Activated CD8-positive, alpha-beta memory T cell treated with anti-CD3 and anti-CD28 coated beads, Interleukin-2, amount 10 ng/mL, durations not matched to agents 7 days and 5 days (primary cell): ENCODE measurements at regions not wholly inside any gene's neighbourhood (a gene's known extent, or its start where the extent isn't known, plus 50 kb on each side); places are given as distances from the start of the nearest gene placed in this dataset.

Experiments used
- ATAC-seq: fragments of 150-1000 bp; cut with Tn5 transposase; one replicate; pipeline ENCODE4 v1.10.0; 2021; ENCODE audit warnings: moderate library complexity
- CTCF ChIA-PET: fragments of 350-600 bp; sonication (Branson Sonifier 250); formaldehyde crosslinking; loops from one replicate; lab custom pipeline; 2021; ENCODE audit warnings: antibody characterized with exemption; lab: Charles Lee
- DNase-seq: peaks from one replicate; pipeline ENCODE4 v3.0.0-alpha.2; 2020
- H3K27ac Mint-ChIP-seq: one replicate; pipeline ENCODE4 v1.8.0; 2021; ENCODE audit warnings: mild to moderate bottlenecking, mixed read lengths
- H3K27me3 Mint-ChIP-seq: one replicate; pipeline ENCODE4 v1.8.0; 2021; ENCODE audit warnings: mixed read lengths
- H3K36me3 Mint-ChIP-seq: one replicate; pipeline ENCODE4 v1.8.0; 2021; ENCODE audit warnings: mild to moderate bottlenecking, mixed read lengths
- H3K4me1 Mint-ChIP-seq: one replicate; pipeline ENCODE4 v1.8.0; 2021; ENCODE audit warnings: mixed read lengths
- H3K4me3 Mint-ChIP-seq: one replicate; pipeline ENCODE4 v1.8.0; 2021; ENCODE audit warnings: mild to moderate bottlenecking, moderate library complexity, mixed read lengths
- H3K9me3 Mint-ChIP-seq: one replicate; pipeline ENCODE4 v1.8.0; 2022; ENCODE audit warnings: low read depth, mixed read lengths

- CTCF ChIA-PET = no interaction called here
- ATAC-seq (no peak), DNase-seq (no peak)
- Mint-ChIP-seq H3K27me3 (peaks cover 59% of the 10 kb centered on the region), H3K4me3 (no peak overlapping the region), H3K27ac (no peak overlapping the region), H3K9me3 (no peaks in the 10 kb centered on the region), H3K36me3 (no peaks in the 10 kb centered on the region), H3K4me1 (peaks cover 3% of the 10 kb centered on the region)
Measured at GRCh38 chr1:212531796-212532195, 76.8 kb upstream of the ATF3 start.

GRCh38 chr1:212532469-212533147, 76.0 kb upstream of the ATF3 start:
- peaks cover 3% of the 10 kb centered on the region for H3K4me1 Mint-ChIP-seq
- DNase-seq (no peak), ATAC-seq (no peak)
- CTCF ChIA-PET = no interaction called here
- no peak overlapping the region for H3K27ac Mint-ChIP-seq
- H3K9me3 Mint-ChIP-seq = no peaks in the 10 kb centered on the region
- H3K4me3 Mint-ChIP-seq = no peak overlapping the region
- no peaks in the 10 kb centered on the region for H3K36me3 Mint-ChIP-seq
- H3K27me3 Mint-ChIP-seq = peaks cover 52% of the 10 kb centered on the region

DNA sequence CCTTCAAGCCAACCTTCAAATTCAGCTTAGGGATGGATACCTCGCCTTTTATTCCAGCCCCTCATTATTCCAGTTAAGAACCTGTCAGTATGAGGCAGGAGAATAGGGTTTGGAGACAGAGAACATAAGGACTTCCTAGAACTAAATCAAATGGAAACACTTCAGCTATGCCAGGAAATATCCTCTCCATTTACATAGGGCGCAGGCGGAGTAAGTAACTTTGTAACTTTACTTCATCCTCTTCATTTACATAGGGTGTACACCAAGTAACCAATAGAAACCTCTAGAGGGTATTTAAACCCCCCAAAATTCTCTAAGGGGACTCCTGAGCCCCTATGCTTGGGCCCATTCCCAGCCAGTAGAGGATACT, 75.4 kb upstream of the ATF3 start:
- H3K4me1 Mint-ChIP-seq = peaks cover 3% of the 10 kb centered on the region
- no peaks in the 10 kb centered on the region for H3K9me3 Mint-ChIP-seq
- no peaks in the 10 kb centered on the region for H3K36me3 Mint-ChIP-seq
- peaks cover 51% of the 10 kb centered on the region for H3K27me3 Mint-ChIP-seq
- DNase-seq (no peak), ATAC-seq (no peak)
- no peak overlapping the region for H3K27ac Mint-ChIP-seq
- H3K4me3 Mint-ChIP-seq = no peak overlapping the region
- CTCF ChIA-PET = no interaction called here

- no peak overlapping the region for H3K4me3 Mint-ChIP-seq
- no peaks in the 10 kb centered on the region for H3K9me3 Mint-ChIP-seq
- DNase-seq (no peak), ATAC-seq (no peak)
- H3K4me1 Mint-ChIP-seq = peaks cover 3% of the 10 kb centered on the region
- H3K27me3 Mint-ChIP-seq = peaks cover 29% of the 10 kb centered on the region
- no peak overlapping the region for H3K27ac Mint-ChIP-seq
- CTCF ChIA-PET = no interaction called here
- H3K36me3 Mint-ChIP-seq = no peaks in the 10 kb centered on the region
Measured at GRCh38 chr1:212536586-212536985, 72.0 kb upstream of the ATF3 start.

GRCh38 chr1:212537610-212538009, 71.0 kb upstream of the ATF3 start:
- Mint-ChIP-seq H3K27me3 (peaks cover 21% of the 10 kb centered on the region), H3K27ac (no peak overlapping the region), H3K36me3 (no peaks in the 10 kb centered on the region), H3K9me3 (no peaks in the 10 kb centered on the region), H3K4me3 (no peak overlapping the region), H3K4me1 (peaks cover 3% of the 10 kb centered on the region)
- ATAC-seq = no peak
- no peak for DNase-seq
- CTCF ChIA-PET = interaction anchor here (0.8 kb wide), 1 partner anchor 49 kb away, joined by 3 read pairs; no protein-coding TSS in a partner anchor

DNA sequence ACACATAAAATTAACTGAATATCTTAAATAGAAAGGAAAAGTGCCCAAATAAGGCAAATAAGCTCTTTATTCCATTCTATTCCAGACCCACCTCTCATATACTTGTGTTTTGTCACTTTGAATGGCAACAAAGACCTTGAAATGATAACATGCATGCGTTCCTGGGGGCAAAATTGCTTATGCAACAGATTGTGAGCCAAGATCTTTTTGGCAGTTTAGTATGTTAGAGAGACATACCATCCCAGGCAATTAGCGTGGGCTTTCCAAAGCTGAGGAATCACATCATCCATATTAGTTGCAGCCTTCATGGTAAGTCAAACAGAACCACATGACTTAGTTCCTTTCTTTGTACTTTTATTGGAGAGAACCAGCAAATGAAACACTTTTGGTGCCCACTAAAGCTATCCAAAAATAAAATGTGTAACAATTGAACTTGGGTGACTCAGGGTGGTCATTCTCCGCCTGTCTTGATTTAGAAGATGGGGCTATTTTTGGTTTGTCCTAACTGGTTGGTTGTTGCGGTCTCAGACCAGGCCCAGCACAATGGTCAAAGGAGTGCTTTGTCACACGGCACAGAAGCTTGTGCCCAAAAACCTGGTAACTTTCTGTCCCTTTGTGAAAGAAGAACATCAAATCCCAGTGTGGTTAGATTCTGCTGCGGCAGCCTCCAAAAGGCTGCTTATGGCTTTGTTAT, 68.7 kb upstream of the ATF3 start:
- no peaks in the 10 kb centered on the region for H3K9me3 Mint-ChIP-seq
- H3K27ac Mint-ChIP-seq = no peak overlapping the region
- DNase-seq = no peak
- no peak overlapping the region for H3K4me3 Mint-ChIP-seq
- H3K4me1 Mint-ChIP-seq = no peaks in the 10 kb centered on the region
- H3K27me3 Mint-ChIP-seq = peaks cover 27% of the 10 kb centered on the region
- no peaks in the 10 kb centered on the region for H3K36me3 Mint-ChIP-seq
- ATAC-seq = no peak
- CTCF ChIA-PET = interaction anchor here (0.9 to 1.0 kb wide), 2 partner anchors 63 to 125 kb away, joined by 3 read pairs; no protein-coding TSS in a partner anchor

DNA sequence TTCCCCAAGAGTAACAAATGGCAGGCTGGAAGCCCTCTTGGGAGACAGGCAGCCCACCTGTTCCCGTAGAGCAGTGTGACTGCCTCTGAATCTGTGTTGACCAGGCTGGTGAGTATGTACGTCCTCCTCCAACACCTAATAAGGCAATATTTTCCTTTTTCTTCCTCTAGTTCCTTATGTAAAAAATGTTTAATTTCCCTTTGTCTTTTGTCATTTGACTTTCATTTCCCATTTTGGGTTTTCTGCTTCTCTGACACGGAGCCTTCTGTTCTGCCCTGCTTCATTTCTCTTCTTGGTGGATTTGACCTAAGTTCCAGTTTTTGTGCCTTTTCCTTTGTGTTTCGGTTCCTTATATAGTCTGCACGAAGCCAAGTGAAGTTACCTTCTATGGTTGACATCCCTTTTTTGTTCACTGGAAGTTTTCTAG, 65.8 kb upstream of the ATF3 start:
- no peaks in the 10 kb centered on the region for H3K9me3 Mint-ChIP-seq
- no peak overlapping the region for H3K27ac Mint-ChIP-seq
- DNase-seq (no peak), ATAC-seq (no peak)
- no peaks in the 10 kb centered on the region for H3K4me1 Mint-ChIP-seq
- H3K36me3 Mint-ChIP-seq = no peaks in the 10 kb centered on the region
- CTCF ChIA-PET = no interaction called here
- no peak overlapping the region for H3K4me3 Mint-ChIP-seq
- H3K27me3 Mint-ChIP-seq = peaks cover 35% of the 10 kb centered on the region

DNA sequence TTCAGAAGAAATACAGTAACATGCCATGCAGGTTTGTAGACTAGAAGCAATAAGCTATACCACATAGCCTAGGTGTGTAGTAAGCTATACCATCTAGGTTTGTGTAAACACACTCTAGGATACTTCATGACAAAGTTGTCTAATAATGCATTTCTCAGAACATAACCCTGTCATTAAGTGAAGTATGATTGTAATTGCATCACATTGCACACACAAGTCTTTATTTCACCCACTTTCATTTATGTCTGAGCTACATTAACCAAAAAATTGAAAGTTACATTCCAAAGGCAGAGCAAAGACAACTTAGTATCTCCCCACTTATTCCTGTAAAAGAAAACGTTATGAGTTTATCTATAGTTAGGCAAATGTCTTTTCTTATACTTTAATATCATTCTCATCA, 64.5 kb upstream of the ATF3 start:
- Mint-ChIP-seq H3K36me3 (no peaks in the 10 kb centered on the region), H3K9me3 (no peaks in the 10 kb centered on the region), H3K27me3 (peaks cover 38% of the 10 kb centered on the region), H3K4me3 (no peak overlapping the region), H3K27ac (no peak overlapping the region), H3K4me1 (no peaks in the 10 kb centered on the region)
- DNase-seq (no peak), ATAC-seq (no peak)
- CTCF ChIA-PET = no interaction called here

DNA sequence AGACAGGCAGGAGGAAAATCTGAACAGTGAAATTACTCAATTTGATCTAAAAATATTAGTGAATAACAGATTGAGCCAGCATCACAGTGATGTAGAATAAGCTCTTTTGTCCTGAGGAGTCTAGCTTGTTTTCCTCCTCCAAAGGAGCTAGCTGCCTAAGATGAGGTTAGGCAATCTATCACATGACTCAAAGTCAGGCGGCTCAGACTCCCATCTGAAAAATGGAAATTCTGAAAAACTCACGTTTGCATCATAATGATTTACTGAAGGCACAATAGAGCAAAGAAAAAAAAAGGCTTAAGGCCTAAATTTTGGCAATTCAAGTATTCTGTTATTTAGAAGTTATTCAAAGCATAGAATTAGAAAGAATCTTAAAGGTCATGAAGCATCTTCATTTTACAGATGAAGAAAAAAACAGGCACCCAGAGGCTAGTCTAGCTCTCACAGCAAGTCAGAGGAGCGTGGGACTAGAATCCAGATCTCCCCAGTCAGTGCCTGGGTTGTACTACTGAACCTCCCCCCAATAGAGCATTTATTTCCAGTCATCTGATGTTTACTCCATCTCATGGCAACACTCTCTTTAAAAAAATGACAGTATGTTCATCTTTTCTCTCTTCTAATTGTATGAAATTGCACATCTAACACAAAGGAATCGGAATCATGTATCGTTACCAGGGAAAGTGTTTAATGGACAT, 62.5 kb upstream of the ATF3 start:
- H3K9me3 Mint-ChIP-seq = no peaks in the 10 kb centered on the region
- ATAC-seq (no peak), DNase-seq (no peak)
- H3K27me3 Mint-ChIP-seq = peaks cover 44% of the 10 kb centered on the region
- no peak overlapping the region for H3K27ac Mint-ChIP-seq
- no peaks in the 10 kb centered on the region for H3K36me3 Mint-ChIP-seq
- no peak overlapping the region for H3K4me3 Mint-ChIP-seq
- CTCF ChIA-PET = interaction anchor here (1.0 to 1.3 kb wide), 2 partner anchors 35 to 91 kb away, joined by 3 read pairs; no protein-coding TSS in a partner anchor
- H3K4me1 Mint-ChIP-seq = no peaks in the 10 kb centered on the region

GRCh38 chr1:212549503-212550017, 59.0 kb upstream of the ATF3 start:
- no peaks in the 10 kb centered on the region for H3K4me1 Mint-ChIP-seq
- no peaks in the 10 kb centered on the region for H3K9me3 Mint-ChIP-seq
- no peak for DNase-seq
- H3K4me3 Mint-ChIP-seq = no peak overlapping the region
- no peak overlapping the region for H3K27ac Mint-ChIP-seq
- peaks cover 54% of the 10 kb centered on the region for H3K27me3 Mint-ChIP-seq
- no peak for ATAC-seq
- CTCF ChIA-PET = no interaction called here
- no peaks in the 10 kb centered on the region for H3K36me3 Mint-ChIP-seq

GRCh38 chr1:212551929-212552328, 56.6 kb upstream of the ATF3 start:
- Mint-ChIP-seq H3K27me3 (peaks cover 57% of the 10 kb centered on the region), H3K36me3 (no peaks in the 10 kb centered on the region), H3K4me1 (no peaks in the 10 kb centered on the region), H3K9me3 (peaks cover 1% of the 10 kb centered on the region), H3K4me3 (no peak overlapping the region), H3K27ac (no peak overlapping the region)
- CTCF ChIA-PET = no interaction called here
- no peak for ATAC-seq
- no peak for DNase-seq

DNA sequence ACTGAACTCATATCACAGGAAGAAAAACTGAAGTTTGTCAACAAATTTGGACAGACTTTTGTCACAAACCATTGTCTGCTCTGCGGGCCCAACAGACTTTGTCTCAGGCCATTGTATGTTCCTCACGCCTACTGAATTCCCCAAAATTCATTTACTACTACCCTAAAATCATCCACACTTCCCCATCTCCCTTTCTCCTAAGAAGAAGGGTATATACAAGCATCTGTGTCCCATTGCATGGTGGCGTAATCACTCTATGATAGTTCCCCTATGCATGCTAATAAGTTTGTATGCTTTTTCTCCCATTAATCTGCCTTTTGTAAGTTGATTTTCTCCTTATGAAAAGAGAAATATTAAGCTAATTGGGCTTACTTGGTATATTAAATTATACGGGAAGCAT, 54.9 kb upstream of the ATF3 start:
- Mint-ChIP-seq H3K4me1 (peaks cover 4% of the 10 kb centered on the region), H3K27ac (no peak overlapping the region), H3K4me3 (no peak overlapping the region), H3K9me3 (peaks cover 1% of the 10 kb centered on the region), H3K36me3 (peaks cover 5% of the 10 kb centered on the region), H3K27me3 (peaks cover 65% of the 10 kb centered on the region)
- CTCF ChIA-PET = interaction anchor here (1.6 to 1.8 kb wide), 2 partner anchors 43 to 125 kb away, joined by 4 read pairs; no protein-coding TSS in a partner anchor
- ATAC-seq (no peak), DNase-seq (no peak)

DNA sequence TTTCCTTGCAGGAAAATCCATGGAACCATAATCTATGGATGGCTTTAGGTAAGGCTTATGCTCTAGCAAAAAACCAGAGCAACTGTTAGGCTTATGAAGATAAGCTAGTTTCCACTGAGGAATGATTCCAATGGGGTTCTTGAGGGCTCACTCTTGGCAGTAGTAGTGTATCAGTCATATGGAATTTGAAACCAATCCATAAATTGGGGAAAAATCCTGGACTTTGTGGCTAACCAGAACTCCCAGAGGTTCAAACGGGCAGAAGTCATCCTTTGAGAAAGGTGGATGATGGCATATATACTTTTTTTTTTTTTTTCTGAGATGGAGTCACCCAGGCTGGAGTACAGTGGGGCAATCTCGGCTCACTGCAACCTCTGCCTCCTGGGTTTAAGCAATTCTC, 54.2 kb upstream of the ATF3 start:
- Mint-ChIP-seq H3K9me3 (peaks cover 1% of the 10 kb centered on the region), H3K27ac (no peak overlapping the region), H3K36me3 (peaks cover 7% of the 10 kb centered on the region), H3K27me3 (peaks cover 63% of the 10 kb centered on the region), H3K4me3 (no peak overlapping the region), H3K4me1 (peaks cover 10% of the 10 kb centered on the region)
- DNase-seq = no peak
- CTCF ChIA-PET = interaction anchor here (0.9 to 1.8 kb wide), 3 partner anchors 42 to 124 kb away, joined by 3 to 4 read pairs (median 4); no protein-coding TSS in a partner anchor
- no peak for ATAC-seq
